SH-SY5Y (cell line): ENCODE measurements at regions not wholly inside any gene's neighbourhood (a gene's known extent, or its start where the extent isn't known, plus 50 kb on each side); places are given as distances from the start of the nearest gene placed in this dataset.

Source experiments
- GATA2 ChIP-seq: IDR thresholded peaks from 2 replicates; pipeline ENCODE4 v1.6.1; 2011; ENCODE audit warnings: mild to moderate bottlenecking, low read depth, low read length
- GATA3 ChIP-seq: IDR thresholded peaks from 2 replicates; pipeline ENCODE4 v1.6.1; 2011; ENCODE audit warnings: low read depth, mild to moderate bottlenecking, low read length, moderate library complexity

DNA sequence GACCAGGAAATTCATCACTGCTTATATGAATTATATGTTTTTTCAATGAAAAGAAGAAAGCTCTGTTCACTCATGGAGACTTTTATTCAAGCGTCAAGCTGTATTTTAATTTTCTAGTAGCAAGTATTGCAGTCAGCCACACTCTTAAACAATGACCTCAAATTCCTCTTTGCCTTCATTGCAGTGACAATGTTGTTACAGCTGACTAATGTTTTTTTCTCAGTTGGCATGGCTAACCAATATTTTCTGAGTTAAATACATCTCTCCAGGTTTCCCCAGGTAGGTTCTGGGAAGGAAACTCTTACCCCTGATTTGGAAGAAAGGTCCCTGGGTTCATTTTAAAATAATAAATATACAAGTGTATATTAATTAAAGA lies 241.5 kb downstream of the WDR11 start:
- TF ChIP-seq GATA2 (no peak), GATA3 (no peak)
